GM23338 (cell line): ENCODE measurements at regions not wholly inside any gene's neighbourhood (a gene's known extent, or its start where the extent isn't known, plus 50 kb on each side); places are given as distances from the start of the nearest gene placed in this dataset.

Experiments
- CREB1 ChIP-seq: fragments of 250-450 bp; sonication (Bioruptor Pico); IDR thresholded peaks from 2 replicates; pipeline ENCODE4 v1.5.0; 2020; ENCODE audit warnings: low read depth, mild to moderate bottlenecking, moderate library complexity
- CTCF ChIP-seq, 2 experiments: fragments of 200-600 bp in 1 of 2; sonication (generic) in 1 of 2; conservative IDR thresholded peaks; 2 replicates each; pipeline versions ENCODE4 v1.5.1 to v1.6.1; 2016 to 2017; ENCODE audit warnings: antibody characterized with exemption in 2 of 2, low read depth in 2 of 2, mild to moderate bottlenecking in 2 of 2, moderate library complexity in 1 of 2
- ETS1 ChIP-seq: IDR thresholded peaks from 2 replicates; pipeline ENCODE4 v1.6.1; 2016; ENCODE audit warnings: antibody characterized with exemption
- EZH2 ChIP-seq: fragments of 200-600 bp; sonication (generic); IDR thresholded peaks from one replicate; pipeline ENCODE4 v1.8.0; 2017; ENCODE audit warnings: antibody characterized with exemption, mild to moderate bottlenecking, low read depth; ENCODE audit not compliant: unreplicated experiment
- EZH2phosphoT487 ChIP-seq: fragments of 200-600 bp; sonication (generic); IDR thresholded peaks from one replicate; pipeline ENCODE4 v1.8.1; 2018; ENCODE audit warnings: antibody characterized with exemption; ENCODE audit not compliant: unreplicated experiment
- JUNB ChIP-seq: IDR thresholded peaks from one replicate; pipeline ENCODE4 v1.6.1; 2016; ENCODE audit warnings: antibody characterized with exemption; ENCODE audit not compliant: unreplicated experiment
- NANOG ChIP-seq: IDR thresholded peaks from 2 replicates; pipeline ENCODE4 v1.6.1; 2016; ENCODE audit warnings: antibody characterized with exemption, borderline replicate concordance
- POLR2AphosphoS5 ChIP-seq: IDR thresholded peaks from 2 replicates; pipeline ENCODE4 v1.6.1; 2016; ENCODE audit warnings: antibody characterized with exemption, low read depth
- REST ChIP-seq: IDR thresholded peaks from one replicate; pipeline ENCODE4 v1.6.1; 2018; ENCODE audit warnings: antibody characterized with exemption; ENCODE audit not compliant: unreplicated experiment
- ZNF114 ChIP-seq: fragments of 250-450 bp; sonication (Bioruptor Pico); IDR thresholded peaks from 2 replicates; pipeline ENCODE4 v1.5.0; 2020; ENCODE audit warnings: mild to moderate bottlenecking, moderate library complexity

GRCh38 chr4:181249031-181249430 lies 994.2 kb upstream of the TENM3 start:
- TF ChIP-seq CTCF (conservative IDR thresholded peaks at IDR 0.05; ENCODE audit: low read depth in 2 of 2) (no peak), POLR2AphosphoS5 (no peak), EZH2 (no peak), REST (no peak), EZH2phosphoT487 (no peak), CREB1 (CRISPR knock-in tag) (no peak), JUNB (no peak), ETS1 (no peak), NANOG (no peak), ZNF114 (CRISPR knock-in tag) (no peak)
